HepG2 (cell line): ENCODE measurements at regions not wholly inside any gene's neighbourhood (a gene's known extent, or its start where the extent isn't known, plus 50 kb on each side); places are given as distances from the start of the nearest gene placed in this dataset.
"Not testable (repeated sequence)": the region's sequence is repeated elsewhere in the genome, so short reads cannot be mapped to it uniquely, and the experiment has no call there.

ENCODE experiments used
- ATAC-seq: fragments of 200-7000 bp; cut with Tn5 transposase; 3 replicates; pipeline ENCODE4 v1.9.1; 2020; ENCODE audit warnings: mild to moderate bottlenecking, moderate library complexity
- BruUV-seq: library from RNA; stranded (reverse); fragments of 400-500 nt; replicated peaks from 2 replicates; lab custom pipeline; 2021; lab: Mats Ljungman, UMichigan
- CTCF ChIA-PET: fragments of 300-600 bp; formaldehyde crosslinking; extraction: SDS; loops from one replicate; lab custom pipeline; 2021; ENCODE audit warnings: low total read pairs, inconsistent platforms, low intra/inter-chr PET ratio; lab: Yijun Ruan, JAX
- POLR2A ChIA-PET: fragments of 350-600 bp; sonication (Branson Sonifier 250); formaldehyde crosslinking; loops from one replicate; lab custom pipeline; 2020; ENCODE audit warnings: antibody characterized with exemption, inconsistent platforms; lab: Yijun Ruan, JAX
- DNase-seq: peaks from one replicate; pipeline ENCODE4 v3.0.0-alpha.2; 2015; ENCODE audit warnings: low spot score
- FAIRE-seq: peaks from 3 replicates; lab custom pipeline; 2011; peaks lifted over from hg19 to GRCh38; lab: Jason Lieb, UNC
- H2AFZ ChIP-seq: one replicate; pipeline ENCODE4 v1.6.1; 2011; ENCODE audit warnings: low read length, inconsistent platforms
- H3K27ac ChIP-seq: fragments of 300-600 bp; 3 replicates; pipeline ENCODE4 v1.8.0; 2011; ENCODE audit warnings: mixed run types, mild to moderate bottlenecking, mixed read lengths, low read length, inconsistent platforms; ENCODE audit not compliant: insufficient read depth; ENCODE audit errors: extremely low read length
- H3K27me3 ChIP-seq, 2 experiments: fragments of 200-600 bp in 1 of 2; 2 replicates in 1 of 2; 3 replicates in 1 of 2; pipeline versions ENCODE4 v1.6.0 to v1.8.0; 2011; ENCODE audit warnings: low read length in 2 of 2, mild to moderate bottlenecking in 2 of 2, moderate library complexity in 2 of 2, inconsistent platforms in 1 of 2; ENCODE audit not compliant: insufficient read depth in 2 of 2, control insufficient read depth in 1 of 2
- H3K36me3 ChIP-seq, 2 experiments: fragments of 200-600 bp in 1 of 2; replicated peaks in 1 of 2; 2 replicates in 1 of 2; 3 replicates in 1 of 2; pipeline versions ENCODE4 v1.5.1 to v1.8.0; 2011; ENCODE audit warnings: low read length in 2 of 2, inconsistent platforms in 1 of 2; ENCODE audit not compliant: insufficient read depth in 2 of 2, control insufficient read depth in 1 of 2
- H3K4me1 ChIP-seq: 2 replicates; pipeline ENCODE4 v1.5.1; 2012; ENCODE audit warnings: low read length, inconsistent platforms; ENCODE audit not compliant: insufficient read depth
- H3K4me2 ChIP-seq: 2 replicates; pipeline ENCODE4 v1.6.0; 2011; ENCODE audit warnings: low read depth, low read length, inconsistent platforms
- H3K4me3 ChIP-seq, 3 experiments: fragments of 200-600 bp in 1 of 3; sonication (generic), shearing (Covaris generic) in 1 of 3; replicated peaks in 1 of 3; 2 replicates each; pipeline ENCODE4 v1.5.1; 2011 to 2016; ENCODE audit warnings: low read length in 3 of 3, inconsistent platforms in 2 of 3, low read depth in 2 of 3, mild to moderate bottlenecking in 2 of 3, control low read depth in 1 of 3, mixed read lengths in 1 of 3; ENCODE audit not compliant: insufficient read depth in 1 of 3
- H3K79me2 ChIP-seq: one replicate; pipeline ENCODE4 v1.6.1; 2011; ENCODE audit warnings: low read length, inconsistent platforms; ENCODE audit not compliant: insufficient read depth
- H3K9ac ChIP-seq: 2 replicates; pipeline ENCODE4 v1.6.0; 2011; ENCODE audit warnings: mild to moderate bottlenecking, low read depth, low read length, inconsistent platforms; ENCODE audit not compliant: insufficient read depth
- H3K9me3 ChIP-seq: 2 replicates; pipeline ENCODE4 v1.5.1; 2012; ENCODE audit warnings: mild to moderate bottlenecking, low read length
- H4K20me1 ChIP-seq: 2 replicates; pipeline ENCODE4 v1.6.0; 2011; ENCODE audit warnings: inconsistent platforms, mild to moderate bottlenecking, low read length, moderate library complexity; ENCODE audit not compliant: insufficient read depth
- MAFK ChIP-seq, 2 experiments: IDR thresholded peaks in 1 of 2; conservative IDR thresholded peaks in 1 of 2; 2 replicates each; pipeline ENCODE4 v1.6.1; 2011; ENCODE audit warnings: improper control_type of control experiment in 2 of 2, low read length in 2 of 2
- ZNF180 ChIP-seq: sonication (generic); formaldehyde crosslinking; IDR thresholded peaks from 2 replicates; pipeline ENCODE4 v1.4.0; 2020; ENCODE audit warnings: low read depth, missing genetic modification reagents, borderline replicate concordance
- ZNF746 ChIP-seq: sonication (generic); formaldehyde crosslinking; IDR thresholded peaks from 2 replicates; pipeline ENCODE4 v1.8.0; 2022; ENCODE audit warnings: mild to moderate bottlenecking, missing genetic modification reagents
- WGBS: methylation state at CpG from one replicate; pipeline ENCODE4 v1.1.6; 2017; ENCODE audit warnings: low lambda C conversion rate; 5-methylcytosine and 5-hydroxymethylcytosine counted together
- in situ Hi-C: cut with HindIII; loops from 2 replicates; pipeline ENCODE4 v1.10.0; 2017; ENCODE audit warnings: low pct_unique_long_range_greater_than_20kb; ENCODE audit not compliant: extremely low pct_ligation_motif_present
- intact Hi-C: fragments of 100-400 bp; cut with micrococcal nuclease; formaldehyde crosslinking; loops from one replicate; pipeline ENCODE4 v1.10.0; 2022; ENCODE audit not compliant: unreplicated experiment

DNA sequence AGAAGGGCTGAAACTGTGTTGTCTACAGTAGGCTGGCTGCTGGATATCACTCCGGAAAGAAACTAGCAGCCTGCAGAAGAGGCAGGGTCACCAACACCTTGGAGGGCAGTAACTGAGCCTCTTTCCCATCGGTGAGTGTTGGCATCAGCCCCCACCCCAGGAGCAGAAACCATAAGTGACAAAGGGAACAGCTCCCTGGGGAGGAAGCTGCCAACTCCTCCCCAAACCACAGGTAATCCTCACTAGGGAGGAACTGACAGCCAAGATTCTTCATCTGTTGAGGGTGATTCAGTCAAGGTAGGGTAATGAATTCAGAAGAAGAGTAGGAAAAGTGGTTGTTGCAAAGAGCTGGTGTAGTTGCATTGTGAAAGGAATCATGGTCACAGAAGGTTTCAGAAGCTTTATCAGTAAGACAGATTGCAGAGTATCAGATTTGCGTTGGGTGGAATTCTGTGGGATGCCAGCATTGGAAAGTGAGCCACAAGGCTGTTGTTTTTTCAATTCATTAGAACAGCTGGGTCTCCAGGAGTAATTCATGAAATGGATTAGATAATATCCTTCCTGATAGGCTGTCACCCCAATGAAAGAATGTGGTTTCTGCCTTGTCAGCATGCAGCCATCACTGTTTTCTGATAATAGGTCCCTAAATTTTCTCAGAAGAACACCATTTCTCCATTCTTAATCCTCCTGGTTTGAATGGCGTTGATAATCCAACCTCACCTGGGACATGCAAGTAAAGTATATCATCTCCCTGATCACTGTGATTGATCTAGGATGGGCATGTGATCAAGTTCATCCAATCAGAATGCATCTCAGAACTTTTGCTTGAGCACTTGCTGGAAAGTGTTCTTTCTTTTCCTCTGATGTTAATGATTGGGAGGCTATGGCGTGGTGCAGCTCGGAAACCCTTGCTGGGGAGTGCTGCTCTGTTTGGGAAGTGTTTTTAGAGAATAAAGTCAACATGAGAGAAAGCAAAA is 75.0 kb upstream of the CTBP2 start:
- Histone ChIP-seq H3K27me3 (peaks cover 0 to 11% of the 10 kb centered on the region in 2 experiments; a peak in 2 of 5 replicates), H3K27ac (no peak overlapping the region), H4K20me1 (no peaks in the 10 kb centered on the region), H3K4me1 (no peaks in the 10 kb centered on the region), H3K9ac (no peak overlapping the region), H3K36me3 (no peaks in the 10 kb centered on the region)
- CTCF ChIA-PET = no interaction called here
- FAIRE-seq = no peak
- intact Hi-C loops = no loop called here
- 4% methylated on average over 6 of the region's 6 CpGs for WGBS
- no peak for TF ChIP-seq ZNF746 (CRISPR knock-in tag)
- TF ChIP-seq MAFK (conservative IDR thresholded peaks at IDR 0.05 in 1 of 2, IDR thresholded peaks at IDR 0.05 in 1 of 2; ENCODE audit: low read length in 2 of 2) = peak; percentile 52; a peak in 3 of 4 replicates
- no peak for TF ChIP-seq ZNF180 (CRISPR knock-in tag)
- TF ChIP-seq, all 625 proteins: peak for 1
- DNase-seq (no peak), ATAC-seq (no peak)
- no peak overlapping the region for H3K4me2 ChIP-seq
- H3K9me3 ChIP-seq = peaks cover 23% of the 10 kb centered on the region
- in situ Hi-C loops = no loop called here
- POLR2A ChIA-PET = no interaction called here
- no TSS peak for BruUV-seq
- H3K79me2 ChIP-seq = no peaks in the 10 kb centered on the region
- H3K4me3 ChIP-seq = no peak overlapping the region
- no peak overlapping the region for H2AFZ ChIP-seq

DNA sequence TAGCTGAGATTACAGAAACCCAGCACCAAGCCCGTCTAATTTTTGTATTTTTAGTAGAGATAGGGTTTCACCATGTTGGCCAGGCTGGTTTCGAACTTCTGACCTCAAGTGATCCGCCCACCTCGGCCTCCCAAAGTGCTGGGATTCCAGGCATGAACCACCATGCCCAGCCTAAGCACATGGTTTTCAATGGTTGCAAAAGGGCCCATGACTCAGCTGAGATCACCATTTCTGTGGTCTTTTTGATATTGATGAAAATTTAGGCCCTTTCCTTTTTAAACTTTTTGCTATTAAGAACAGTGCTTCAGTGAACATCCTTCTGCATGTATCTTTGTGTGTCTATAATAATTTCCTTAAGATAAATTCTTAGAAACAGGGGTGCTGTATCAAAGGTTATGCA is 74.2 kb upstream of the CTBP2 start:
- H3K4me2 ChIP-seq, CTCF ChIA-PET, POLR2A ChIA-PET, H3K4me3 ChIP-seq, H3K4me1 ChIP-seq, in situ Hi-C loops, H2AFZ ChIP-seq, H3K9ac ChIP-seq, H4K20me1 ChIP-seq, intact Hi-C loops, H3K36me3 ChIP-seq, ATAC-seq, H3K27ac ChIP-seq, FAIRE-seq, BruUV-seq, DNase-seq, H3K79me2 ChIP-seq: not testable (repeated sequence)
- Histone ChIP-seq H3K27me3 (peaks cover 0 to 11% of the 10 kb centered on the region in 2 experiments; a peak in 2 of 5 replicates), H3K9me3 (peaks cover 23% of the 10 kb centered on the region)
- WGBS = 0% methylated on average over 4 of the region's 4 CpGs
